Fibroblast of mammary gland (primary cell): ENCODE measurements at regions not wholly inside any gene's neighbourhood (a gene's known extent, or its start where the extent isn't known, plus 50 kb on each side); places are given as distances from the start of the nearest gene placed in this dataset.
"Not testable (repeated sequence)": the region's sequence is repeated elsewhere in the genome, so short reads cannot be mapped to it uniquely, and the experiment has no call there.

Source experiments
- DNase-seq: peaks from one replicate; pipeline ENCODE4 v3.0.0-alpha.2; 2010; ENCODE audit warnings: low read depth
- H3K4me3 ChIP-seq: 2 replicates; pipeline ENCODE4 v1.5.1; 2011; ENCODE audit warnings: low read depth, mild to moderate bottlenecking, low read length, moderate library complexity; ENCODE audit not compliant: control insufficient read depth
- CTCF ChIP-seq: conservative IDR thresholded peaks from 2 replicates; pipeline ENCODE4 v1.5.1; 2011; ENCODE audit warnings: low read depth, low read length, inconsistent platforms; ENCODE audit not compliant: control insufficient read depth, insufficient read depth

DNA sequence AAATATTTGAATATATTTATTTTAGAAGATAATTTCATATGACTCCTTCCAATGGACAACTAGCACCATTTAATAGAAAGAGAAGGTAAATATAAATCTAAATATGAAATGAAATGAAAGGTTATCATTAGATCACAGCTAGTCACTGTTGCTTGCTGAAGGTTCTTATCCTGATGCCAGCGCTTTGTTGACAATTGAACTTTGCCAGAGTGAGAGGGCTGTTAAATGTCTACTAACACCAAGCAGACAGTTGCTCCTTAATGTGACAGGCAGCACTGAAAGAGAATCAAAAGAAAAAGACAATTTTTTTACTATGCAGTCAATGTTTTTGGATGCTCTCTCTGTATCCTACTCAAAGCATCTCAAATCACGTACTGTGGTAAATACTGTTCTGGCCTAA is 152.6 kb upstream of the SEMA6A start:
- DNase-seq = no peak
- TF ChIP-seq CTCF = no peak
- H3K4me3 ChIP-seq = no peak overlapping the region

GRCh38 chr5:116726180-116726579 is 151.6 kb upstream of the SEMA6A start:
- not testable (repeated sequence) for H3K4me3 ChIP-seq, DNase-seq

GRCh38 chr5:116724971-116725370 is 150.3 kb upstream of the SEMA6A start:
- DNase-seq = no peak
- no peak for TF ChIP-seq CTCF
- H3K4me3 ChIP-seq = no peak overlapping the region

GRCh38 chr5:116722651-116723050 is 148.0 kb upstream of the SEMA6A start:
- no peak overlapping the region for H3K4me3 ChIP-seq
- TF ChIP-seq CTCF = no peak
- DNase-seq = no peak

- H3K4me3 ChIP-seq = no peak overlapping the region
- no peak for DNase-seq
- no peak for TF ChIP-seq CTCF
These were observed 144.5 kb upstream of the SEMA6A start for GRCh38 chr5:116719106-116719505.

- TF ChIP-seq CTCF = no peak
- H3K4me3 ChIP-seq = no peak overlapping the region
These were observed 143.7 kb upstream of the SEMA6A start for GRCh38 chr5:116718317-116718716.

DNA sequence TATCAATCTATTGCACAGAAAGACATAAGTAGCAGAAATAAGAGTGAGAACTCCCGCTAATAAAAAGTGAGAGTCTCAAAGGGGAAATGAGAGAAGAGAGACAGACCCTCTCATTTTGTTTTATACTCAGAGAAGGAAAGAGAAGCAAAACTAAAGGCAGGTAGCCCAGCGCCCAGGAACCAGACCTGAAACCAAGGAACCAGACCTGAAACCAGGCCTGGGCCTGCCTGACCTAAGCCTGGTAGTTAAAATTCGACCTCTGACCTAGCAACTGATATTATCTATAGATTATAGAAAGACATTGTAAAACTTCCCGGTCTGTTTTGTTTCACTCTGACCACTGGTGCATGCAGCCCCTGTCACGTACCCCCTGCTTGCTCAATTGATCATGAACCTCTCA is 134.5 kb upstream of the SEMA6A start:
- no peak for DNase-seq
- no peak overlapping the region for H3K4me3 ChIP-seq
- no peak for TF ChIP-seq CTCF

More at GRCh38 chr5:116718317-116718716, 143.7 kb upstream of the SEMA6A start:
- no peak for DNase-seq

DNA sequence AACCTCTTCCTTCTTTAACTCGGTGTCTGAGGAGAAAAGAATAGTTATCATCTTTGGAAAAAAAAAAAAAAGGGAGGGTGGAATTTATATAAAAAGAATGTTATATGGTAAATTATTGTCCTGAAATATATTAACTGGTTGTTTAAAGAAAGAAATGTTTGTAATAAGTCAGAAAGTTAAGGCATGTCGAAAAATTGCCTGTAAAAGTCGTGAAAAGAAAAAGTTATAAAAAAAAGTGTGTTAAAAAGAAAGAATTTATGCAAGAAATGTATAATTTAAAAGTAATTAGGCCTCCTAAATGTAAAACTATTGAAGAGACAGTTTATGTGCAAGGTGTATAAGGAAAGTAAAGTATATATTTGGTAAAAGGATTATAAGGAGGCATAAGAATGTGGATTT is 130.5 kb upstream of the SEMA6A start:
- not testable (repeated sequence) for H3K4me3 ChIP-seq, DNase-seq
